ENCODE measurements at regions not wholly inside any gene's neighbourhood (a gene's known extent, or its start where the extent isn't known, plus 50 kb on each side); places are given as distances from the start of the nearest gene placed in this dataset.

DNA sequence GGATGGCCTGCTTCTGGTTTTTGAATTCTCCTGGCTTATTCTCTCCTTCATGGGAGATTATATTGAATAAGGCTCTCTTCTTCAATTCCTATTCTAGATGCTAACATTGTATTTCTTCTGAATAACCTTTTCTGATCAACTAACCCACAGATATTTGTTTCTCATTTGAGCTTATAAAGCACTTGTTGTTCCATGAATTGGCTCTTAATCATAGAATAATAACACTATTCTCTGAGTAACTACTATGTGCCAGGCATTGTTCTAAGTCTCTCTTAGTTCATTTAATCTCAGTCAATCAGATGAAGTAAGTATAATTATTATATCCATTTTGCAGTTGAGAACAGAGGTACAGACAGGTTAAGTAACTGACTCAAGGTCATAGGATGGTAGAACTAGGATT is 136.3 kb upstream of the MLIP start:
- DNase-seq (ENCODE audit: low spot score), result no peak

DNA sequence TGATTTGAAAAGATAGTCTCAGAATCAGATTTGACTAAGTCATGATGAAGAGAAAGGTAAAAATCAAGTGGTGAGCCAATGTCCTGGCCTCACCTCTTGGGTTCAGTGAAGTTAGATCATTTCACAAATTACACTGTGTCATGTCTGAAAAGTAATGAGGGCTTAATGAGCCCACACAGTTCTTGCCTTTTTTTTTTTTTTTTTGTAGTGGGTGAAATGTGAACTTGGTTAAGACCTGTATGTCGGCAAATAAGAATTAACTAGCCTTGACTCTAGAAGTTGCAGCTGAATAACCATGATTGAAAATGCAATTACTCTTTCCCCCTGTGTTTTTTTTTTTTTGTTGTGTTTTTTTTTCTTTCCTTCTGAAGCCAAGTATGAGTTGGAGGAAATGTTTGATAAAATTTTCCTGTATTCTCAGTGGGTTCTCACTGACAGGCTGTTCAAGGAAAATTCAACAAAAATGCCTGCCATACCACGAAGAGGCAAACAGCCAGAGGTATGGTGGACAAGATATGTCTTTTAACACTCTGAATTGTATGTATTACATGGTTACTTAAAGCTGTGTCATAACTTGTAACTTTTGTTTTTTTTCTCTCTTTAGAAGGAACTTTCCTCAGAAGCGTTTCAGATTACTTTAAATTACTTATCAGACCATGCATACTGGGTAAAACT is 135.2 kb upstream of the MLIP start:
- no peak for DNase-seq (ENCODE audit: low spot score)

GRCh38 chr6:53977551-53977950 is 133.7 kb upstream of the MLIP start:
- no peak for DNase-seq (ENCODE audit: low spot score)

DNA sequence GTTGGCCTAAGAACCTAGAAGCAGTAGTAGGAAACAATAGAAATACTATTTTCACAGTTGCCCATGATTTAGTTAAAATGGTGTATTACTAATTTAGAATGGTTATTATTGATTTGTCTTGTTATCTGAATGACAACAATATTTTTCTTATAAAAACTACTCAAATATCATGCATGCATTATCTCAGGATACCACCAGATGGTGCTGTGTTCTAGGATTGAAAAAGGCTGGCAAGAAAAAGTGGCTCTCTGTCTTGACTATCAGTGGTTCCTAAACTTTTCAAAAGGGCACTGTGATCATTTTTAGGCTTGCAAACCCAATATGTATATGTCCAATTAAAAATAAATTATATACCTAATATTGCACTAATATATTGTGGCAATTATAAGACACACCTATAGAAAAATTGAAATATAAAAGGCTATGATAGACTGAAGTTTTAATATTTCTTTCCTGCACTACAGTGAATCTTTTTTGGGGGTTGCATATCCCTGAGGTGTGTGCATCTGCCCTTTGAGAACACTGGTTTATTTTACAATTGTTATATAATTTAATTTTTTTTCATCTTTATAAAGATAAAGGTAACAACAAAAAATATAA is 131.7 kb upstream of the MLIP start:
- no peak for DNase-seq (ENCODE audit: low spot score)

GRCh38 chr6:53982366-53983050 is 128.7 kb upstream of the MLIP start:
- DNase-seq (ENCODE audit: low spot score), result no peak

GRCh38 chr6:53983301-53983700 is 127.9 kb upstream of the MLIP start:
- no peak for DNase-seq (ENCODE audit: low spot score)

GRCh38 chr6:53984163-53984562 is 127.1 kb upstream of the MLIP start:
- no peak for DNase-seq (ENCODE audit: low spot score)

- no peak for DNase-seq (ENCODE audit: low spot score)
Observed at GRCh38 chr6:53984581-53984980, 126.7 kb upstream of the MLIP start.

- no peak for DNase-seq (ENCODE audit: low spot score)
Observed at GRCh38 chr6:53985366-53985765, 125.9 kb upstream of the MLIP start.

GRCh38 chr6:53986165-53986720 is 125.0 kb upstream of the MLIP start:
- DNase-seq (ENCODE audit: low spot score), result no peak

- DNase-seq (ENCODE audit: low spot score), result no peak
Observed at GRCh38 chr6:53986721-53987521, 124.3 kb upstream of the MLIP start.

GRCh38 chr6:53987522-53987888 is 123.7 kb upstream of the MLIP start:
- no peak for DNase-seq (ENCODE audit: low spot score)

GRCh38 chr6:53989504-53989903 is 121.7 kb upstream of the MLIP start:
- DNase-seq (ENCODE audit: low spot score), result no peak

- DNase-seq (ENCODE audit: low spot score), result no peak
Observed at GRCh38 chr6:53992522-53992921, 118.7 kb upstream of the MLIP start.

- DNase-seq (ENCODE audit: low spot score), result no peak
Observed at GRCh38 chr6:53994201-53994600, 117.0 kb upstream of the MLIP start.

- DNase-seq (ENCODE audit: low spot score), result no peak
Observed at GRCh38 chr6:53995935-53996334, 115.3 kb upstream of the MLIP start.

DNA sequence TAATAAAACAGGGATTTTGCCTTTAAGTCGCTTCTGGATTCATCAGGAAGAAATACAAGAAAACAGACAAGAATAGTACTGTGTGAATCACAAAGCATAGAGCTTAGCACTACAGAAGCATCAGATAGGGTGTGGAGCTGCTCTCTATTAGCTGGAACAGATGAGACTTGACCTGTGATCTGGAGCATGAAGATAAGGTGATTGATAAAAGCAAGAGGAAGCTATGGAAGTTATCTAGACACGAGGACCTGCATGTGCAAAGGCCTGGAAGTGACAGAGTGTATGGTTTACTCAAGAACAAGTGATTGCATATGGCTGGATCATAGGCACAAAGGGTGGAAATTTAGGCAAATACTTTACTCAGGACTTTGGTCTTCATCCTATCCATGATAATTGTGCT is 112.9 kb upstream of the MLIP start:
- DNase-seq (ENCODE audit: low spot score), result no peak

GRCh38 chr6:53999088-53999755 is 112.0 kb upstream of the MLIP start:
- DNase-seq (ENCODE audit: low spot score), result no peak

GRCh38 chr6:54002116-54002515 is 109.1 kb upstream of the MLIP start:
- DNase-seq (ENCODE audit: low spot score), result no peak

DNA sequence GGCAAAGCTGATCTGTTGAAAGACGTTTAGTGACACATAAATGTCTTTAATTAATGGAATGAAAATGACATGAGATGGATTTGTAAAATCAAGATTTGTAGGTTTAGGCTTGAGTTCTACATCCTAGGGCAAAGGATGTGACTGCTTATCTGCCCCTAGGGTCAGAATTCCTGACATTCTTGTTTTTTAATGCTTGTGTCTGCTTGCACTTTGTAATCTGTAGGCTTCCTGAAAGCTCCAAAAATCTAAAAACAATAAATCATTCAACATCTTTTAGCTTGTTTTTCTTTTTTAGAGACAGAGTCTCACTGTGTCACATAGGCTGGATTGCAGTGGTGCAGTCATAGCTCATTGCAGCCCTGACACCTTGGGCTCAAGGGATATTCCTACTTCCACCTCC is 107.9 kb upstream of the MLIP start:
- DNase-seq (ENCODE audit: low spot score), result no peak

DNA sequence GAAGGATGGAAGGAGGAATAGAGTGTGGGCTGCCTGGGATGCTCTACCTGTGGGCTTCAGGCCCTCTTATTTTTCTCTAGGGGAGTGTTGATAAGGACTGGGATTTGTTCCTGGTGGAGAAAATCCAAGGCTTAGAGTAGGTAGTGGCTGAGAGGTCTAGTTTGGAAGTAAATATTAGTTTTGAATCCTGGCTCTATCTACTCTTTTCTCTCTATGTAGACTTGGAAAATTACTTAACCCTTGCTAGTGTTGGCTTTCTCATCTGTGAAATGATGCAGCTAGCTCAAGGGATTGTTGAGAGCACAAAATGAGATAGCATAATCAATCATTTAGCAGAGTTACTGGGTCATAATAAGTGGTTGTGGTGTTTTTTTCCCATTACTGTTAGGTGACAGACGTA is 102.7 kb upstream of the MLIP start:
- DNase-seq (ENCODE audit: low spot score), result no peak

Measured in putamen (tissue), 1 donor.